ENCODE measurements at regions not wholly inside any gene's neighbourhood (a gene's known extent, or its start where the extent isn't known, plus 50 kb on each side); places are given as distances from the start of the nearest gene placed in this dataset.

DNA sequence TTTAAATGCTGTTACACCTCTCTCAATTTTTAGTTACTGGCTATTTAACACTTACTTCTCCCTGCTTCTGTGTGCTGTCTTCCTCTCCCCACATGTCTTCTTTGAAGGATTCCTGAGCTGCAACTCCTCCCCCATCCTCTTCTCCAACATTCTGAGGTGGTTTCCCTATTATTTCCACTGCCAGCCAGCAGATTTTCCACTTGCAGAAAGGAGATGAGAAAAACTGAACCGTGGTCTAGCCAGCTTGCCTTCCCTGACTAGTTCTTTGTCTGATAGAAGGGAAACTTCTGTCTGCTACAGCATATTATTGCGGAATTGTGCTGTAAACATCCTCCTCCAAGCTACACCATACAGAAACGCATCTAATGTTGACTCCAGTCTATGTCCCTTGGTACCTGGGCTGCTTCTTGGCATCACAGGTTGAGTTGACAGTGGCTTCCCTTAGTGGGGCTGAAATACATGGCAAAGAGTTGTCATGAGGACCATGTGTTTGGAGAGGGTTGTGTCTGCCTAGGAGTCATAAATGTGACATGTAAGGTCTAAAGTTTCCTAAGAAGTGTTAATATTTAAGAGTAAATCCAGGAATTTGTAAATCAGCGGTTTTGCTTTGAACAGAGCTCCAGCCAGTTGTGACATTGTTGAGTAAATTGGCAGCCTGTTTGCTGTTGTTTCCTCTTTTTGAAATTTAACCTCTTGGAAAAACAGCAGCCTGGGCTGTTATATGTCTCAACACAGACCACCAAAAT is 68.3 kb upstream of the RND3 start:
- TF ChIP-seq, protein P1, sequence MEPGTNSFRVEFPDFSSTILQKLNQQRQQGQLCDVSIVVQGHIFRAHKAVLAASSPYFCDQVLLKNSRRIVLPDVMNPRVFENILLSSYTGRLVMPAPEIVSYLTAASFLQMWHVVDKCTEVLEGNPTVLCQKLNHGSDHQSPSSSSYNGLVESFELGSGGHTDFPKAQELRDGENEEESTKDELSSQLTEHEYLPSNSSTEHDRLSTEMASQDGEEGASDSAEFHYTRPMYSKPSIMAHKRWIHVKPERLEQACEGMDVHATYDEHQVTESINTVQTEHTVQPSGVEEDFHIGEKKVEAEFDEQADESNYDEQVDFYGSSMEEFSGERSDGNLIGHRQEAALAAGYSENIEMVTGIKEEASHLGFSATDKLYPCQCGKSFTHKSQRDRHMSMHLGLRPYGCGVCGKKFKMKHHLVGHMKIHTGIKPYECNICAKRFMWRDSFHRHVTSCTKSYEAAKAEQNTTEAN (CRISPR knock-in tag; IDR thresholded peaks at IDR 0.05), result no peak
- TF ChIP-seq, protein P2, sequence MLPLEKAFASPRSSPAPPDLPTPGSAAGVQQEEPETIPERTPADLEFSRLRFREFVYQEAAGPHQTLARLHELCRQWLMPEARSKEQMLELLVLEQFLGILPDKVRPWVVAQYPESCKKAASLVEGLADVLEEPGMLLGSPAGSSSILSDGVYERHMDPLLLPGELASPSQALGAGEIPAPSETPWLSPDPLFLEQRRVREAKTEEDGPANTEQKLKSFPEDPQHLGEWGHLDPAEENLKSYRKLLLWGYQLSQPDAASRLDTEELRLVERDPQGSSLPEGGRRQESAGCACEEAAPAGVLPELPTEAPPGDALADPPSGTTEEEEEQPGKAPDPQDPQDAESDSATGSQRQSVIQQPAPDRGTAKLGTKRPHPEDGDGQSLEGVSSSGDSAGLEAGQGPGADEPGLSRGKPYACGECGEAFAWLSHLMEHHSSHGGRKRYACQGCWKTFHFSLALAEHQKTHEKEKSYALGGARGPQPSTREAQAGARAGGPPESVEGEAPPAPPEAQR (CRISPR knock-in tag; IDR thresholded peaks at IDR 0.05), result no peak
- no peak for TF ChIP-seq ZNF138 (CRISPR knock-in tag; conservative IDR thresholded peaks at IDR 0.05)
- no peak for TF ChIP-seq ELF4 (CRISPR knock-in tag; IDR thresholded peaks at IDR 0.05; ENCODE audit: low read depth)
- TF ChIP-seq CTCF (IDR thresholded peaks at IDR 0.05), result no peak
- no peak for TF ChIP-seq CREM (CRISPR knock-in tag; IDR thresholded peaks at IDR 0.05)
- TF ChIP-seq IRF2 (CRISPR knock-in tag; IDR thresholded peaks at IDR 0.05; ENCODE audit: borderline replicate concordance, low read depth), result no peak
- TF ChIP-seq ETV6 (CRISPR knock-in tag; IDR thresholded peaks at IDR 0.05), result no peak
- no peak for TF ChIP-seq FOXK1 (CRISPR knock-in tag; IDR thresholded peaks at IDR 0.05)
- TF ChIP-seq CREB1 (CRISPR knock-in tag; IDR thresholded peaks at IDR 0.05), result no peak

Measured in WTC11 (cell line).